Muscle layer of duodenum (tissue), 2 donors: ENCODE measurements at regions not wholly inside any gene's neighbourhood (a gene's known extent, or its start where the extent isn't known, plus 50 kb on each side); places are given as distances from the start of the nearest gene placed in this dataset.

Experiments
- H3K27ac ChIP-seq: one replicate; pipeline ENCODE4 v1.7.0; 2013; ENCODE audit warnings: mild to moderate bottlenecking, low read length
- H3K27me3 ChIP-seq: one replicate; pipeline ENCODE4 v1.7.0; 2013; ENCODE audit warnings: low read depth, mild to moderate bottlenecking, control low read depth, low read length
- H3K36me3 ChIP-seq, 2 donors: one replicate each; pipeline ENCODE4 v1.7.0; 2013; ENCODE audit warnings: low read length in 2 of 2, control low read depth in 1 of 2, mild to moderate bottlenecking in 1 of 2; ENCODE audit not compliant: insufficient read depth in 2 of 2, control insufficient read depth in 1 of 2
- H3K4me1 ChIP-seq, 2 donors: one replicate each; pipeline ENCODE4 v1.7.0; 2013; ENCODE audit warnings: low read length in 2 of 2, mild to moderate bottlenecking in 2 of 2, control low read depth in 1 of 2, moderate library complexity in 1 of 2; ENCODE audit not compliant: insufficient read depth in 2 of 2, control insufficient read depth in 1 of 2
- H3K4me3 ChIP-seq, 2 donors: one replicate each; pipeline ENCODE4 v1.7.0; 2013; ENCODE audit warnings: low read length in 2 of 2, low read depth in 1 of 2, mild to moderate bottlenecking in 1 of 2
- H3K9me3 ChIP-seq, 2 donors: one replicate each; pipeline ENCODE4 v1.7.0; 2013; ENCODE audit warnings: low read length in 2 of 2, control low read depth in 1 of 2, mild to moderate bottlenecking in 1 of 2; ENCODE audit not compliant: control insufficient read depth in 1 of 2
- donor health status: healthy.

DNA sequence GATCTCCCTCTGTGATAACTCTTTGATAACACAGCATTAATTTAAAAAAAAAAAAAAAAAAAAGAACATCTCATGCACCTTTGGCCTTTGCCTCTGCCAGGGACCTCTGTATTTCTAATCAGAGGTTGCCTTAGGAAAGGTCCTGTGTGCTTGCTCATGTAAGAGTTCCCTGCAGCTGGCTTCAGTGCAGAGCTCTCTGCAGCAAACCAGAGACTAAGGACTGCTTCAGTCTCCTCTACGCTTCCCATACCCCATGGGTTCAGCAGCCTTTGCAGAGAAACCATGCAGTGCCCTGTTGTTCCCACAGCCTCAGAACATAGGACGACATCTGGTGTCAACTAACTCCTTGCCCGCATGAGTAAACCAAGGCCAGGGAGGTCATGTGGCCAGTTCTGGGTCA, 236.6 kb upstream of the KLHL29 start:
- Histone ChIP-seq H3K4me3 (no peak overlapping the region), H3K9me3 (no peaks in the 10 kb centered on the region), H3K27ac (no peak overlapping the region), H3K36me3 (no peaks in the 10 kb centered on the region), H3K4me1 (no peaks in the 10 kb centered on the region), H3K27me3 (no peaks in the 10 kb centered on the region)

DNA sequence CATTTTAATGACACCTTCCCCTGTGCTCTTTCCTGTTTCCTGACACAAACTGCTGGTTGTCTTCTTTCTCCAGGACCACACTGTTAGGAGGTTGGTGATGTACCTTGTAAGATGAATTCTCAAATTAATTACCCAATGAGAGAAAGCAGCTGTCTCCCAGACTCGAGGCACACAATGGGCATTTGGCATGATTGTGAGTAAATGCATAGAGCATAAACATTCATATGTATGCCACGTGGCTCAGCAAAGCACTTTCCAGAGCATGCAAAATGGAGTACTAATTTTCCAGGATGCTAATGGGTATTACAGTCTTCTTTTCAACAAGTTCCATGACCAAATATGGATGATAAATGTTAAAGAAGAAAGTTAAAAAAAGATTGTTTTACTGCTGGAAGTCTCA, 235.2 kb upstream of the KLHL29 start:
- Histone ChIP-seq H3K4me3 (no peak overlapping the region), H3K27ac (no peak overlapping the region), H3K36me3 (no peaks in the 10 kb centered on the region), H3K9me3 (no peaks in the 10 kb centered on the region), H3K4me1 (no peaks in the 10 kb centered on the region), H3K27me3 (no peaks in the 10 kb centered on the region)

DNA sequence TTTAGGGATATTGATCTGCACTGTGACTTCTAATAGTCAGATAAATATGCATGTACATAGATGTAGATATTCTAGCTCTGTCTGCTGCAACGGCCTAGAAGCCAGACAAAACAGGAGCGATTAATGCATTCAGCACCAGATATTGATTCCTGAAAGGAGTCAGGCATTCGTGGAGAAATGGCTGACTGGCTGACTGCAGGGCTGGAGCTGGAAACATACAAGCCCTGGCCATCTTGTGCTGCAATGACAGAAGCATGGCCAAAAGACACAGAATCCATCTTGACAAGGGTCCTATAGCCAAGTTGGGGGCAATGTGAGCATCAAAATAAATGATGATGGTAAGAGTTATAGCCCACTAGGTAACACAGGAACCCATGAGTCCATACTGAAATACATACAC, 231.5 kb upstream of the KLHL29 start:
- Histone ChIP-seq H3K4me1 (peaks cover 0 to 14% of the 10 kb centered on the region in 2 donors), H3K9me3 (no peaks in the 10 kb centered on the region), H3K27me3 (no peaks in the 10 kb centered on the region), H3K27ac (no peak overlapping the region), H3K36me3 (no peaks in the 10 kb centered on the region), H3K4me3 (no peak overlapping the region)

DNA sequence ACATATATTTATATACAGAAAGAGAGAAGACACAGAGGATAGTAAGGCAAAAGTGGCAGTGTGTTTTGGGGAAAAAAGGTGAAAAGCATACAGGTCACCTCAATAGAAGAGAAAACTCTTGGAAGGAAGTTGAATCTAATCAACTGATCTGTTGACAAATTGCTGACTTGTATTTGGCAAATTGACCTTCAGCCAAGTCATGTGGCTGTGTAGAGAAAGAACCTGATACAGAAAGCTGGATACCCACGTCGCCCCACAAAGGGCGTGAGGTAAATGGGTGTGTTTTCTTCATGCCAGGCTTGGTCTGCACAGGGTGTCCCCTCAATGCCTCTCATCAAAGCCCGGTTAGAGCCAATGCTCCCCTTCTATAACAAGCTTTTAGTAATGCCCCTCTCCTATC, 230.0 kb upstream of the KLHL29 start:
- no peak overlapping the region for H3K4me3 ChIP-seq
- H3K9me3 ChIP-seq: no peaks in the 10 kb centered on the region
- peaks cover 0 to 15% of the 10 kb centered on the region in 2 donors for H3K4me1 ChIP-seq
- H3K27me3 ChIP-seq: no peaks in the 10 kb centered on the region
- no peak overlapping the region for H3K27ac ChIP-seq
- H3K36me3 ChIP-seq: no peaks in the 10 kb centered on the region

DNA sequence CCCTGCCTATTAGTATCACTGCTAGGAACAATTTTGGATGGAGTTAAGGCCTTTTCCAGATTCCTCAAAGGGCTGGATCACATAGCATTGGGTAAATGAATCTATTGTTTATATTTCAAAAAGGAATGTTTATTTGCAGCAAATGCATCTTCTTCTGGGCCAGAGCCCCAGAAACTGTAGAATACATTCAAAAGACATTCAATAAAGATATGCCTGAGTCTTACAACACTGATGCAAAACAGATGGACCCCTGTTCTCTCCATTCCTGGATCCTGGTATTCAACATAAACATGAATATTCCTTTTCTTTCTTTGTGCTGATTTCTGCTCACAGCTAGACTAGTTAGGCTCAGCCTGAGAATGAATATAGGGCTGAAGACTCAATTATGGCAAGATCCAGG, 227.2 kb upstream of the KLHL29 start:
- no peaks in the 10 kb centered on the region for H3K9me3 ChIP-seq
- peaks cover 0 to 15% of the 10 kb centered on the region in 2 donors for H3K4me1 ChIP-seq
- no peak overlapping the region for H3K4me3 ChIP-seq
- H3K27ac ChIP-seq: no peak overlapping the region
- H3K27me3 ChIP-seq: no peaks in the 10 kb centered on the region
- H3K36me3 ChIP-seq: no peaks in the 10 kb centered on the region

DNA sequence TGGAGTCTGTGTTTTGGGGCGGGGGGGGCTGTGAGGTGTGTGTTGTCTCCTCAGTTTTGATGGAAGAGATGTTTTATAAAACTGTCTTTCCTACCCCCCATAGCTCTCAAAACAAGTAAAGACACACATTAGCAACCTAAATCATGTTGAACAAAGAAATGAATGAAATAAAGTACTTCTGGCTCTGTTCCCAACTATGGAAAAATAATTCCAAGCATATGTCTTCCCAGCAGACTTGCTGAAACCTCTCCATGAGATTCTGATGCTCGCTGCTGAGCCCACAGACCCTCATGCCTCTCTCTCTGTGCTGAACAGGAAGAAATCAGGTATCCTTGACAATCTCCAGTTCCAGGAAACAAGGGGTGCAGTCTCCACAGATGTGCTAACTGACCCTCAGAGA, 226.7 kb upstream of the KLHL29 start:
- H3K27ac ChIP-seq: no peak overlapping the region
- H3K36me3 ChIP-seq: no peaks in the 10 kb centered on the region
- no peaks in the 10 kb centered on the region for H3K9me3 ChIP-seq
- H3K4me3 ChIP-seq: no peak overlapping the region
- no peaks in the 10 kb centered on the region for H3K27me3 ChIP-seq
- H3K4me1 ChIP-seq: peaks cover 0 to 15% of the 10 kb centered on the region in 2 donors

DNA sequence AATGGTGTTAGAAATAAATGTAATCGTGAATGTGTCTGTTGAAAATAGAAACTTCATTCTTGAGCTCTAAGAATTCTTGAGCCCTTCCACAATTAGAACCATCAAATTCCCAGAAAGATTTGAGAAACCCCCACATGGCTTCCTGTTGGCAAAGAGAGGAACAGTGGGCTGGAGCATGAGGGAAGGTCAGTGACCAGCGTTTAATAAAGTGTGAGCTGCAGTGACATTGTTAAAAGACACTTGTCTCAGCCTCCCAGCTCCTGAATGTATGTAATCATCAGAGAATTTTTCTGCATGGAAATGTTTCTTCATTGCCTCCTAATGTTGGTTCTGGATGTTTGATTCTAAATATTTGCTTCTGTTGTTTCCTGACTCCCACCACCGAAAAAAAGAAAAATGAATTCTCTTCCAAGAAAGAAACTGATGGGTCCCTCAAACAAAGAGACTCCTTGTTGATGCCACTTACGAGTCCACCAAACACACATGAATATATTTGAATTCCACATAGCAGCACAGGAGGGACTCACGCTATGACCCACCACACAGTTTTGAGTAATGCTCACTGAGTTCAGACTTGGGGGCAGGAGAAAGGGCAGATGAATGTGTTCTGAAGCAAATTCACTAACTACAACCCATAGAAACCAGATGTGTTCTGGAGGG, 225.1 kb upstream of the KLHL29 start:
- Histone ChIP-seq H3K36me3 (no peaks in the 10 kb centered on the region), H3K9me3 (no peaks in the 10 kb centered on the region)

DNA sequence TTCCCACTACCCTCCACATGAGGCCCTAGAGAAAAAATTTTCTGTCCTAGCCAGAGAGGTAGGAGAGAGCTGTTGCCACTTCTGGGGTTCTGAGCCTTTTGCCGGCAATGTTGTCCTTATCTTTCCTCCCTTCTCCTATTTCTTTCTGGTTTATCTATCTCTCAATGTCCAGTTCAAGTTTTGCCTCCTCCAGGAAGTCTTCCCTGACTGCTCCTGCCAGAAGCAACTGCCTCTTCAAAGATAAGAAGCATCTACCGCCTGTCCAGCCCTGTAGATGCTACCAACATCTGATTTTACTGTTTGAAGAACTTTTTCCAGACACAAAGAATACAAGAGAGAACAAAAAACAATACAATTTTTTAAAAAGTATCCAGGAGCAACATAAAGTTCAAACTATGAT, 220.8 kb upstream of the KLHL29 start:
- Histone ChIP-seq H3K4me3 (no peak overlapping the region), H3K9me3 (no peaks in the 10 kb centered on the region), H3K36me3 (no peaks in the 10 kb centered on the region), H3K4me1 (no peaks in the 10 kb centered on the region), H3K27ac (no peak overlapping the region), H3K27me3 (no peaks in the 10 kb centered on the region)

More for the DNA sequence above, 225.1 kb upstream of the KLHL29 start:
- H3K4me1 ChIP-seq: peaks cover 0 to 15% of the 10 kb centered on the region in 2 donors
- H3K27ac ChIP-seq: no peak overlapping the region
- no peaks in the 10 kb centered on the region for H3K27me3 ChIP-seq
- H3K4me3 ChIP-seq: no peak overlapping the region

DNA sequence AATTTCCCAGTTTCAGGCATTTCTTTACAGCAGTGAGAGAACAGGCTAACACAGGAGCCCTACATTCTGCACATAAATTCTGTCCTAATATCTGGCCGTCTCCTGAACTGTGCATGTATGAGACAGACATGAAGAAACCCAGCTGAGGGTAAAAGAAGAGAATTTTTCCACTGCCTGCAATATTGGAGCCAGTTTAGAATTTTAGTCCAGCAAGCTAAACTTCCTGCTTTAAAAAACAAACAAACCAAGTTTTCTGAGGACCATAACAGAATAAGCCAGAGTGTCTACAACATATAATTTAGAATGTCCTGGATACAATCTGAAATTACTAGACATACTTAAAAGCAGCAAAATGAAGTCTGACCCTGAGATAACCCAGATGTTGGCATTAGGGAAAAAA, 215.1 kb upstream of the KLHL29 start:
- H3K4me3 ChIP-seq: no peak overlapping the region
- H3K4me1 ChIP-seq: no peaks in the 10 kb centered on the region
- H3K9me3 ChIP-seq: no peaks in the 10 kb centered on the region
- H3K27ac ChIP-seq: no peak overlapping the region
- no peaks in the 10 kb centered on the region for H3K36me3 ChIP-seq
- H3K27me3 ChIP-seq: no peaks in the 10 kb centered on the region

DNA sequence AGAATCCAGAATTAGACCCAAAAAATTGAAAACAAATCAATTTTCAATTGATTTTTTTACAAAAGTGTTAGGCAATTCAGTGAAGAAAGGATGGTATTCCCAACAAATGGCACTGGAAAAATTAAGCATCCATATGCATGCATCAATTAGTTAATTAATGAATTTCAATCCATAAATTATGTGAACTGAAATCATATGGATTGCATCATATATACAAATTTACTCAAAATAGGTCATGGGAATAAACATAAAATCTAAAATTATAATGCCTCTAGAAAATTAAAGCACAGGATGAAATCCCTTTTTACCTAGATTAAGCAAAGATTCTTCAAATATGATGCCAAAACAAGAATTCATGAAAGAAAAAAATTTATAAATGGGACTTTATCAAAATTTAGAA, 213.9 kb upstream of the KLHL29 start:
- Histone ChIP-seq H3K27me3 (no peaks in the 10 kb centered on the region), H3K9me3 (no peaks in the 10 kb centered on the region), H3K36me3 (no peaks in the 10 kb centered on the region), H3K4me3 (no peak overlapping the region), H3K27ac (no peak overlapping the region), H3K4me1 (no peaks in the 10 kb centered on the region)

DNA sequence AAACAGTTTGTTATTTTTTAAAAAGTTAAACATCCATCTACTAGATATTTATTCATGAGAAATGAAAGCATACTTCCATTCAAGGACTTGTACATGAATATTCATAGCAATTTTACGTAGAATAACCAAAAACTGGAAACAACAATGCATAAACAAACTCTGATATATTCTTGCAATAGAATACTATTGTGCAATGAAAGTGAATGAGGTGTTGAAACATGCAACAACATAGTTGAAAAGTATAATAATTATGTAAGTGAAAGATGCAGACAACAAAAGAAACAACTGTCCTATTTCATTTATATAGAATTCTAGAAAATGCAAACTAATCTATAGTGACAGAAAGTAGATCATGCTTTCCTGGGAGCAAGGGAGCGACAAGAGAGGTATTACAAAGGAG, 206.6 kb upstream of the KLHL29 start:
- peaks cover 0 to 15% of the 10 kb centered on the region in 2 donors for H3K9me3 ChIP-seq
- H3K4me3 ChIP-seq: no peak overlapping the region
- no peaks in the 10 kb centered on the region for H3K4me1 ChIP-seq
- H3K36me3 ChIP-seq: no peaks in the 10 kb centered on the region
- H3K27ac ChIP-seq: no peak overlapping the region
- no peaks in the 10 kb centered on the region for H3K27me3 ChIP-seq

DNA sequence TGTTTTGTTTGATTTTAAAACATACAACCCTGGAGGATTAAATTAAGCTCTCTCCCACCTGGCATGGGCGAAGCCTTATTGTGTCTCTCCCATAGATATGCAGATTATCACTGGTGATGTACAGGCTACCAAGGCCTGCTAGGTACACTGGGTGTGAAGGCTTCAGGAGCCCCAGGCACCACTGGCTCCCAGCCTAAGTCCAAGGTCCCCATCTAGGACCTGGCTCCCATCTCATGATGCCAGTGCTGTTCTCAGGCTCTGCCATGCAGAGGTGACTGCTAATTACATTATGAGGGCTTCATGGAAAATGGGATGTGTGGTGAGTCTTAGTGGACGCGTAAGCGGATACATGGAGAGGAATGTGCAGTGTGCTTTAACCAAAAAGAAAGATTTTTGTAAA, 201.2 kb upstream of the KLHL29 start:
- H3K4me3 ChIP-seq: no peak overlapping the region
- H3K4me1 ChIP-seq: no peaks in the 10 kb centered on the region
- peaks cover 0 to 15% of the 10 kb centered on the region in 2 donors for H3K9me3 ChIP-seq
- no peaks in the 10 kb centered on the region for H3K36me3 ChIP-seq
- H3K27ac ChIP-seq: no peak overlapping the region
- no peaks in the 10 kb centered on the region for H3K27me3 ChIP-seq
